ENCODE measurements at regions not wholly inside any gene's neighbourhood (a gene's known extent, or its start where the extent isn't known, plus 50 kb on each side); places are given as distances from the start of the nearest gene placed in this dataset.

- no peak for TF ChIP-seq CREB1 (IDR thresholded peaks at IDR 0.05; ENCODE audit: low read depth)
- TF ChIP-seq RAD21 (IDR thresholded peaks at IDR 0.05; ENCODE audit: low read depth) = no peak
- TF ChIP-seq, protein P1, sequence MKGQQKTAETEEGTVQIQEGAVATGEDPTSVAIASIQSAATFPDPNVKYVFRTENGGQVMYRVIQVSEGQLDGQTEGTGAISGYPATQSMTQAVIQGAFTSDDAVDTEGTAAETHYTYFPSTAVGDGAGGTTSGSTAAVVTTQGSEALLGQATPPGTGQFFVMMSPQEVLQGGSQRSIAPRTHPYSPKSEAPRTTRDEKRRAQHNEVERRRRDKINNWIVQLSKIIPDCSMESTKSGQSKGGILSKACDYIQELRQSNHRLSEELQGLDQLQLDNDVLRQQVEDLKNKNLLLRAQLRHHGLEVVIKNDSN (IDR thresholded peaks at IDR 0.05) = no peak
- no peak for TF ChIP-seq CEBPB (IDR thresholded peaks at IDR 0.05)
Observed at GRCh38 chr7:116422683-116423082, 76.9 kb upstream of the CAV2 start.

DNA sequence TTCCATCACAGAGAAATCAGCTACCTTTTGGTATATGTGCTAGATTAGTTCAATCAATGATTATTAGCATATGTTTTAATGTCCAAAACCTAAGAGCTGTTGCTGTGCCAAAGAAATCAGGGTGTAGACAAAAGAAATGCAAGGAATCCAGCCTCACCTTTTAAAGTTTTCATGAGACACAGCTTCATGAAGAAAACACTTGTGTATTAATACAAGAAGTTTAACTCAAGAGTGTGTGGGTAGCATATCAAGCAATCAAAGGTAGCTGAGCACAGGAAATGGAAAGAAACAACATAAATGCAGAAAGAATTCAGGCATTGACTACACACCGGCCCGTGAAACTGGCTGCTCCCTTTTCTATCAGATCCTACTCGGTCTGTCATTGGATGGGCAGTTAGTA, 76.0 kb upstream of the CAV2 start:
- TF ChIP-seq RAD21 (IDR thresholded peaks at IDR 0.05; ENCODE audit: low read depth) = no peak
- no peak for TF ChIP-seq CEBPB (IDR thresholded peaks at IDR 0.05)
- peak; percentile 40; the same call in 1 of the 2 replicates for TF ChIP-seq TEAD4 (IDR thresholded peaks at IDR 0.05)
- no peak for TF ChIP-seq CREB1 (IDR thresholded peaks at IDR 0.05; ENCODE audit: low read depth)

GRCh38 chr7:116425647-116426209, 73.8 kb upstream of the CAV2 start:
- TF ChIP-seq, protein P1 (IDR thresholded peaks at IDR 0.05) = no peak
- TF ChIP-seq ZBTB7A (IDR thresholded peaks at IDR 0.05; ENCODE audit: low read depth) = no peak
- no peak for TF ChIP-seq NFIC (IDR thresholded peaks at IDR 0.05)
- TF ChIP-seq FOXM1 (IDR thresholded peaks at IDR 0.05; ENCODE audit: borderline replicate concordance, low read depth) = no peak

DNA sequence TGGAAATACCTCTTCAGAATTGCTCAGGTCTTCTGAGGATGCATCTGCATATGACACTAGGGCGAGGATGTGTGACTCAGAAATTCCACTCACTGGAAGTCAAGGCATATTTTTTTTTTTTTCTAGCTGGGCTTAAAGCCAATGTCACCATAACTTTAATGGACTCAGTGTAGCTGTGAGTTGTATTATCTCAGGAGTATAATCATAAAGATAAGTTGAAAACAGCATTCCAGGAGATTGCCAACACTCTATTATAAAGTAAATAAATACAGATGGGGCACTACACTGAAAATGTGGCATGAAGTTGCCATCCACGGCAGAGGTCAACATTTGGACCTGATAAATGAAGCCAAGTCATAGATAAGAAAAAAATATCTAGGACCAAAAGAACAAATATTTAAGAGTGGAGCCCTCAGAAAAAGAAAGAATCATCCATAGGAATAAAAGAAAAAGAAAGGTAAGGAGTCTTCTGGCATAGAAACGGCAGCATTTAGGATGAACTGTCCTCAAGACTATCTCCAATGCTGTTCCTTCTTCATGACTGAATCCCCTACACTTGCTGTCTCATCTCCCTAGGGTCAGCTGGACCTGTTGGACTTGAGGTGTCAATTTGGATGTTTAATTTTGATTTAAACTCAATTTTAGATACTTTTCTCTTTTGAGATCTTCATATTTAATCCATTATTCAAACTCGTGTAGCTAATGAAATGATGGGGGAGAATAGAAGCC, 72.9 kb upstream of the CAV2 start:
- TF ChIP-seq EP300 (IDR thresholded peaks at IDR 0.05; ENCODE audit: borderline replicate concordance) (peak; percentile 83), TCF12 (IDR thresholded peaks at IDR 0.05; ENCODE audit: low read depth) (peak; percentile 72), YY1 (IDR thresholded peaks at IDR 0.05; ENCODE audit: low read depth) (no peak), TEAD4 (IDR thresholded peaks at IDR 0.05) (peak; percentile 67), CEBPB (IDR thresholded peaks at IDR 0.05) (no peak), CREB1 (IDR thresholded peaks at IDR 0.05; ENCODE audit: low read depth) (no peak), ZBTB7A (IDR thresholded peaks at IDR 0.05; ENCODE audit: low read depth) (no peak), FOXM1 (IDR thresholded peaks at IDR 0.05; ENCODE audit: borderline replicate concordance, low read depth) (no peak), EGR1 (IDR thresholded peaks at IDR 0.05) (no peak), RAD21 (IDR thresholded peaks at IDR 0.05; ENCODE audit: low read depth) (no peak), REST (IDR thresholded peaks at IDR 0.05; ENCODE audit: low read depth) (peak; percentile 9; the same call in 1 of the 2 replicates), NFIC (IDR thresholded peaks at IDR 0.05) (peak; percentile 87), TAF1 (IDR thresholded peaks at IDR 0.05; ENCODE audit: low read depth) (no peak)
- TF ChIP-seq, protein P2, sequence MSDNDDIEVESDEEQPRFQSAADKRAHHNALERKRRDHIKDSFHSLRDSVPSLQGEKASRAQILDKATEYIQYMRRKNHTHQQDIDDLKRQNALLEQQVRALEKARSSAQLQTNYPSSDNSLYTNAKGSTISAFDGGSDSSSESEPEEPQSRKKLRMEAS (IDR thresholded peaks at IDR 0.05) = no peak
- TF ChIP-seq, protein P1 (IDR thresholded peaks at IDR 0.05) = no peak

- TF ChIP-seq TAF1 (IDR thresholded peaks at IDR 0.05; ENCODE audit: low read depth) = no peak
- no peak for TF ChIP-seq NFIC (IDR thresholded peaks at IDR 0.05)
- no peak for TF ChIP-seq FOXM1 (IDR thresholded peaks at IDR 0.05; ENCODE audit: borderline replicate concordance, low read depth)
- TF ChIP-seq, protein P2 (IDR thresholded peaks at IDR 0.05) = no peak
- TF ChIP-seq TEAD4 (IDR thresholded peaks at IDR 0.05) = no peak
- no peak for TF ChIP-seq EP300 (IDR thresholded peaks at IDR 0.05; ENCODE audit: borderline replicate concordance)
- TF ChIP-seq TCF12 (IDR thresholded peaks at IDR 0.05; ENCODE audit: low read depth) = no peak
- TF ChIP-seq, protein P1 (IDR thresholded peaks at IDR 0.05) = no peak
- no peak for TF ChIP-seq REST (IDR thresholded peaks at IDR 0.05; ENCODE audit: low read depth)
- TF ChIP-seq ZBTB7A (IDR thresholded peaks at IDR 0.05; ENCODE audit: low read depth) = no peak
- no peak for TF ChIP-seq RAD21 (IDR thresholded peaks at IDR 0.05; ENCODE audit: low read depth)
- TF ChIP-seq YY1 (IDR thresholded peaks at IDR 0.05; ENCODE audit: low read depth) = no peak
- TF ChIP-seq EGR1 (IDR thresholded peaks at IDR 0.05) = no peak
- TF ChIP-seq CEBPB (IDR thresholded peaks at IDR 0.05) = no peak
- no peak for TF ChIP-seq CREB1 (IDR thresholded peaks at IDR 0.05; ENCODE audit: low read depth)
Observed at GRCh38 chr7:116429986-116430619, 69.4 kb upstream of the CAV2 start.

Data from Ishikawa (cell line).